Adipocyte (in vitro differentiated cells): ENCODE measurements at regions not wholly inside any gene's neighbourhood (a gene's known extent, or its start where the extent isn't known, plus 50 kb on each side); places are given as distances from the start of the nearest gene placed in this dataset.

Experiments
- DNase-seq: peaks from one replicate; pipeline ENCODE4 v3.0.0-alpha.2; 2015; ENCODE audit warnings: low read depth
- H3K27me3 ChIP-seq: replicated peaks from 2 replicates; pipeline ENCODE4 v1.7.0; 2013; ENCODE audit warnings: mild to moderate bottlenecking, low read length, moderate library complexity; ENCODE audit not compliant: control insufficient read depth, insufficient read depth
- H3K36me3 ChIP-seq: 2 replicates; pipeline ENCODE4 v1.7.0; 2013; ENCODE audit warnings: low read length, mild to moderate bottlenecking, moderate library complexity; ENCODE audit not compliant: control insufficient read depth, insufficient read depth, severe bottlenecking
- H3K4me1 ChIP-seq: 2 replicates; pipeline ENCODE4 v1.7.0; 2013; ENCODE audit warnings: mild to moderate bottlenecking, low read length, moderate library complexity; ENCODE audit not compliant: control insufficient read depth, insufficient read depth
- H3K4me3 ChIP-seq: 2 replicates; pipeline ENCODE4 v1.7.0; 2013; ENCODE audit warnings: mild to moderate bottlenecking, low read length, moderate library complexity
- H3K9ac ChIP-seq: 2 replicates; pipeline ENCODE4 v1.7.0; 2013; ENCODE audit warnings: mild to moderate bottlenecking, low read length, moderate library complexity
- H3K9me3 ChIP-seq: 2 replicates; pipeline ENCODE4 v1.7.0; 2013; ENCODE audit warnings: mild to moderate bottlenecking, low read length, moderate library complexity; ENCODE audit not compliant: control insufficient read depth

GRCh38 chr6:113636357-113636824 lies 220.8 kb upstream of the MARCKS start:
- peak; percentile 54 for DNase-seq
- Histone ChIP-seq H3K36me3 (no peaks in the 10 kb centered on the region), H3K4me3 (no peak overlapping the region), H3K27me3 (no peaks in the 10 kb centered on the region), H3K9ac (no peak overlapping the region), H3K9me3 (no peaks in the 10 kb centered on the region), H3K4me1 (peaks cover 41% of the 10 kb centered on the region)

- Histone ChIP-seq H3K4me3 (no peak overlapping the region), H3K36me3 (no peaks in the 10 kb centered on the region), H3K9me3 (no peaks in the 10 kb centered on the region), H3K27me3 (no peaks in the 10 kb centered on the region), H3K9ac (no peak overlapping the region), H3K4me1 (peaks cover 20% of the 10 kb centered on the region)
- no peak for DNase-seq
These were observed 217.1 kb upstream of the MARCKS start for GRCh38 chr6:113640051-113640450.

GRCh38 chr6:113642001-113642713 lies 215.0 kb upstream of the MARCKS start:
- Histone ChIP-seq H3K4me1 (peaks cover 19% of the 10 kb centered on the region), H3K36me3 (no peaks in the 10 kb centered on the region), H3K4me3 (no peak overlapping the region), H3K9me3 (no peaks in the 10 kb centered on the region), H3K9ac (no peak overlapping the region), H3K27me3 (no peaks in the 10 kb centered on the region)
- DNase-seq = no peak

GRCh38 chr6:113642714-113643406 lies 214.3 kb upstream of the MARCKS start:
- Histone ChIP-seq H3K4me3 (no peak overlapping the region), H3K27me3 (no peaks in the 10 kb centered on the region), H3K9ac (no peak overlapping the region), H3K36me3 (no peaks in the 10 kb centered on the region), H3K4me1 (peaks cover 19% of the 10 kb centered on the region), H3K9me3 (no peaks in the 10 kb centered on the region)
- DNase-seq = no peak

- no peak for DNase-seq
- Histone ChIP-seq H3K4me3 (no peak overlapping the region), H3K27me3 (no peaks in the 10 kb centered on the region)
These were observed 213.8 kb upstream of the MARCKS start for GRCh38 chr6:113643407-113643770.

GRCh38 chr6:113644861-113645575 lies 212.1 kb upstream of the MARCKS start:
- H3K9ac ChIP-seq = peak overlapping the region; percentile 76
- H3K27me3 ChIP-seq = no peaks in the 10 kb centered on the region
- DNase-seq = peak; percentile 85
- H3K9me3 ChIP-seq = no peaks in the 10 kb centered on the region
- H3K4me3 ChIP-seq = peak overlapping the region; percentile 42
- H3K4me1 ChIP-seq = peaks cover 19% of the 10 kb centered on the region
- H3K36me3 ChIP-seq = no peaks in the 10 kb centered on the region

More at GRCh38 chr6:113643407-113643770, 213.8 kb upstream of the MARCKS start:
- Histone ChIP-seq H3K9ac (no peak overlapping the region), H3K4me1 (peaks cover 19% of the 10 kb centered on the region), H3K36me3 (no peaks in the 10 kb centered on the region), H3K9me3 (no peaks in the 10 kb centered on the region)

GRCh38 chr6:113645576-113645970 lies 211.6 kb upstream of the MARCKS start:
- H3K36me3 ChIP-seq = no peaks in the 10 kb centered on the region
- peak; percentile 66 for DNase-seq
- H3K4me3 ChIP-seq = peak overlapping the region; percentile 42
- H3K4me1 ChIP-seq = peaks cover 19% of the 10 kb centered on the region
- H3K9ac ChIP-seq = peak overlapping the region; percentile 76
- H3K9me3 ChIP-seq = no peaks in the 10 kb centered on the region
- H3K27me3 ChIP-seq = no peaks in the 10 kb centered on the region

- H3K27me3 ChIP-seq = no peaks in the 10 kb centered on the region
- H3K36me3 ChIP-seq = no peaks in the 10 kb centered on the region
- peaks cover 19% of the 10 kb centered on the region for H3K4me1 ChIP-seq
- H3K4me3 ChIP-seq = peak overlapping the region; percentile 29
- DNase-seq = no peak
- peak overlapping the region; percentile 76 for H3K9ac ChIP-seq
- H3K9me3 ChIP-seq = no peaks in the 10 kb centered on the region
These were observed 211.2 kb upstream of the MARCKS start for GRCh38 chr6:113645986-113646385.

- H3K4me3 ChIP-seq = no peak overlapping the region
- no peaks in the 10 kb centered on the region for H3K36me3 ChIP-seq
- H3K9me3 ChIP-seq = no peaks in the 10 kb centered on the region
- no peak overlapping the region for H3K9ac ChIP-seq
- no peaks in the 10 kb centered on the region for H3K27me3 ChIP-seq
- peaks cover 19% of the 10 kb centered on the region for H3K4me1 ChIP-seq
- DNase-seq = no peak
These were observed 210.4 kb upstream of the MARCKS start for GRCh38 chr6:113646701-113647100.

- Histone ChIP-seq H3K4me3 (no peak overlapping the region), H3K36me3 (no peaks in the 10 kb centered on the region), H3K27me3 (no peaks in the 10 kb centered on the region), H3K4me1 (peaks cover 19% of the 10 kb centered on the region), H3K9me3 (no peaks in the 10 kb centered on the region), H3K9ac (no peak overlapping the region)
- DNase-seq = no peak
These were observed 209.8 kb upstream of the MARCKS start for GRCh38 chr6:113647143-113647889.

- no peaks in the 10 kb centered on the region for H3K27me3 ChIP-seq
- H3K4me1 ChIP-seq = peaks cover 20% of the 10 kb centered on the region
- no peaks in the 10 kb centered on the region for H3K36me3 ChIP-seq
- no peak overlapping the region for H3K4me3 ChIP-seq
- no peak overlapping the region for H3K9ac ChIP-seq
- H3K9me3 ChIP-seq = no peaks in the 10 kb centered on the region
- DNase-seq = no peak
These were observed 208.4 kb upstream of the MARCKS start for GRCh38 chr6:113648698-113649097.
